HFFc6 (cell line): ENCODE measurements at regions not wholly inside any gene's neighbourhood (a gene's known extent, or its start where the extent isn't known, plus 50 kb on each side); places are given as distances from the start of the nearest gene placed in this dataset.

Experiments used
- DNase-seq: peaks from one replicate; pipeline ENCODE4 v3.0.0-alpha.2; 2018
- H3K27ac Mint-ChIP-seq: 2 replicates; pipeline ENCODE4 v1.8.0; 2020; ENCODE audit warnings: mild to moderate bottlenecking, mixed read lengths
- H3K27me3 Mint-ChIP-seq: 2 replicates; pipeline ENCODE4 v1.8.0; 2021; ENCODE audit warnings: mild to moderate bottlenecking, moderate library complexity, mixed read lengths; ENCODE audit not compliant: insufficient read depth
- H3K36me3 Mint-ChIP-seq: 2 replicates; pipeline ENCODE4 v1.8.0; 2021; ENCODE audit warnings: low read depth, mixed read lengths
- H3K4me1 Mint-ChIP-seq: 2 replicates; pipeline ENCODE4 v1.8.0; 2020; ENCODE audit warnings: low read depth, mixed read lengths
- H3K4me3 Mint-ChIP-seq: 2 replicates; pipeline ENCODE4 v1.8.0; 2020; ENCODE audit warnings: mild to moderate bottlenecking, moderate library complexity, mixed read lengths
- H3K9me3 Mint-ChIP-seq: 2 replicates; pipeline ENCODE4 v1.8.0; 2020; ENCODE audit warnings: mild to moderate bottlenecking, mixed read lengths
- CTCF ChIP-seq: fragments of 200-600 bp; sonication (generic); IDR thresholded peaks from 2 replicates; pipeline ENCODE4 v1.5.0; 2021; ENCODE audit warnings: antibody characterized with exemption, mild to moderate bottlenecking

- peak; percentile 67 for TF ChIP-seq CTCF
- Mint-ChIP-seq H3K4me1 (peaks cover 31% of the 10 kb centered on the region), H3K27me3 (no peaks in the 10 kb centered on the region), H3K9me3 (no peaks in the 10 kb centered on the region), H3K27ac (no peak overlapping the region), H3K36me3 (no peaks in the 10 kb centered on the region), H3K4me3 (no peak overlapping the region)
- no peak for DNase-seq
These were observed 475.6 kb downstream of the LTN1 start for GRCh38 chr21:28516991-28517592.

- TF ChIP-seq CTCF = no peak
- no peak overlapping the region for H3K4me3 Mint-ChIP-seq
- no peaks in the 10 kb centered on the region for H3K27me3 Mint-ChIP-seq
- H3K36me3 Mint-ChIP-seq = no peaks in the 10 kb centered on the region
- no peak for DNase-seq
- H3K4me1 Mint-ChIP-seq = peaks cover 21% of the 10 kb centered on the region
- no peak overlapping the region; the same call in 1 of the 2 replicates for H3K27ac Mint-ChIP-seq
- no peaks in the 10 kb centered on the region for H3K9me3 Mint-ChIP-seq
These were observed 476.7 kb downstream of the LTN1 start for GRCh38 chr21:28516021-28516420.

- no peak for DNase-seq
- TF ChIP-seq CTCF = no peak
- Mint-ChIP-seq H3K27me3 (no peaks in the 10 kb centered on the region), H3K9me3 (no peaks in the 10 kb centered on the region), H3K4me3 (no peak overlapping the region), H3K36me3 (no peaks in the 10 kb centered on the region), H3K27ac (no peak overlapping the region), H3K4me1 (peaks cover 13% of the 10 kb centered on the region)
These were observed 479.2 kb downstream of the LTN1 start for GRCh38 chr21:28513428-28513827.

- peaks cover 9% of the 10 kb centered on the region for H3K9me3 Mint-ChIP-seq
- TF ChIP-seq CTCF = no peak
- no peaks in the 10 kb centered on the region; the same call in 1 of the 2 replicates for H3K27me3 Mint-ChIP-seq
- H3K27ac Mint-ChIP-seq = no peak overlapping the region
- peaks cover 13% of the 10 kb centered on the region for H3K36me3 Mint-ChIP-seq
- peaks cover 6% of the 10 kb centered on the region; the same call in 1 of the 2 replicates for H3K4me1 Mint-ChIP-seq
- no peak for DNase-seq
- no peak overlapping the region for H3K4me3 Mint-ChIP-seq
These were observed 483.6 kb downstream of the LTN1 start for GRCh38 chr21:28509031-28509430.

- peaks cover 6% of the 10 kb centered on the region; the same call in 1 of the 2 replicates for H3K4me1 Mint-ChIP-seq
- no peaks in the 10 kb centered on the region; the same call in 1 of the 2 replicates for H3K27me3 Mint-ChIP-seq
- TF ChIP-seq CTCF = no peak
- H3K9me3 Mint-ChIP-seq = peaks cover 9% of the 10 kb centered on the region
- peaks cover 13% of the 10 kb centered on the region for H3K36me3 Mint-ChIP-seq
- no peak overlapping the region for H3K27ac Mint-ChIP-seq
- H3K4me3 Mint-ChIP-seq = no peak overlapping the region
- DNase-seq = no peak
These were observed 484.6 kb downstream of the LTN1 start for GRCh38 chr21:28508126-28508525.
